HG02840 (cell line): ENCODE measurements at regions not wholly inside any gene's neighbourhood (a gene's known extent, or its start where the extent isn't known, plus 50 kb on each side); places are given as distances from the start of the nearest gene placed in this dataset.

Experiments
- ATAC-seq: cut with Tn5 transposase; IDR thresholded peaks from one replicate; pipeline ENCODE4 v1.9.1; 2021; ENCODE audit warnings: mild to moderate bottlenecking, moderate library complexity, moderate number of reproducible peaks; ENCODE audit not compliant: unreplicated experiment, low FRiP score

DNA sequence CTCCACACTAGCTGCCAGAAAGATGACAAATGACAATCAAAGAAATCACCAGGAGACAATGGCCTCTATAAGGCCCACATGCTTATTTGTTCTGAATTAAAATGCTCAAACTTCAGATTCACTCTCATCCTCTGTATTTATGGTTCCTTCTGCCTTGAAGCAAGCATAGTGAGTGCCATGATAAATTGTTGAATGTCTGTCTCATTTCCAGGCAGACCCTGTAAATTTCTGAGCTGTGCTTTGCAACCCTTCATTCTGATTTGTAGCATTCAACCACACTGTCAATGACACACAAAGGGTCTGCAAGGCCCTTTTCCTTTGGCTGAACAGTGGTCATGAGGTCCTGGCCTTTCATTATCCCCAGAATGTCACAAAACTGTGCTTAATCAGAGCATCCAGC, 506.6 kb upstream of the GHITM start:
- no peak for ATAC-seq

DNA sequence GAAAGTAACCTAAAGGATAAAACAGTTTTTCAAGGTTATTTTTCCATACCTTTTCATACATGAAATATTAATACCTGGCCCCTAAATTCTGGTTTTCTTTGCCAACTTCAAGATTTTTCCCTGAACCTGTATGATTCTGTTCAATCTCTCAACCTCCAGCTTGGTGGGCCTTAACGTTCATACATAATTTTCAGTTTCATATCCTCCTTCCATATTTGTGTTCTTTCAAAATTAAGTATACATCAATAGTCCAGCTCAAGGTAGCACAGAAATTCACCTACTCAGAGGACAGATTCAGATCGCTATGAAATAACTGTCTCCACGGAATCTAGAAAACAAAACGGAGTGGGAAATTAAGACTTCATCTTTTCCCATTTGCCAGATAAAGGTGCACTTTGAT, 505.8 kb upstream of the GHITM start:
- ATAC-seq: no peak

GRCh38 chr10:83636826-83637225, 502.5 kb upstream of the GHITM start:
- no peak for ATAC-seq

GRCh38 chr10:83647526-83647925, 491.8 kb upstream of the GHITM start:
- ATAC-seq: no peak

DNA sequence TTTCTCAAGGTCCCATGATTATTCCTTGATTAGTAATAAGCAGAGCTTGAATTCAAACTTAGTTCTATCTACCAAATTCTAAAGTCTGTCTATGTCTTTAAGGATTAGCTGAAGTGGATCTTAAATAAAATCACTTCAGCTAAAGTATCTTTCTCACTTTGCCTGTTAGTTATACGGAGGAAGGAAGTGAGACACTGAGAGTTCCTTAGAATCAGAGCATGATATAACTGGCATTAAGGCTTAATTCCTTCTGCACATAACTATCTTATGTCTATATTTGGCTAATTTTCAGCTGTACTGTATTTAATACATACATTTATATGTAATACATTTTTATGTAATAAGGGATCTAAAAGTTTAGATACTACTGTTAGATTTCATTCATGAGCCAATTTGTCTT, 491.1 kb upstream of the GHITM start:
- no peak for ATAC-seq

DNA sequence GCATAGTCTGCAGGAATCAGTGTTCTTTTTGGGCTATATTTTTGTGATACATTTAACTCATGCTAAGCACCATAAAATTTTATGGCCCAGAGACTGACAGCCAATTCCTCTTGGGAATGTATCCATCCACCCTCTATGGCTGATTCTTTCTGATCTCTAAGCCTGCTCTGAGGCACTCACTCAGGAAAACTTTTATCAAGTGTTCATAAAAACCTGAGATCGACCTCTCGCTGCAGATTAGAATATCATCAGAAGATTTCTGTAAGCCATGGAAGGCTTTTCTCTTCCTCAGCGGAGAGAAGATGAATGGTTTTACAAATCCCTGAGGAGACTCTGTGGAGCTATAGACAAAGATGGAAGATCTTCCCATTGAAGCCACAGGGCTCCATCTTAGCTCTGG, 489.8 kb upstream of the GHITM start:
- no peak for ATAC-seq

DNA sequence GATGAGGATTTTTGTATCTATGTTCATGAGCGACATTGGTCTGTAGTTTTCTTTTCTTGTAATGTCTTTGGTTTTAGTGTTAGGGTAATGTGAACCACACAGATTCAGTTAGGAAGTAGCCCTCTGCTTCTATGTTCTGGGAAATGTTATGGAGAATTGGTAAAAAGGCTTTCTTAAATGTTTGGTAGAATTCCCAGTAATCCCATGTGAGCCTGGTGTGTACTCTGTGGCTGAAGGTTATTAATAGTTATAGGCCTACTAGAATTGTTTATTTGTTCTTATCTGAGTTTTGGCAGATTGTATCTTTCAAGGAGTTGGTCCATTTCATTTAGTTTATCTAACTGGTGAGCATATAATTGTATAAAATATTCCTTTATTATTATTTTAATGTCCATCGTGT, 484.6 kb upstream of the GHITM start:
- no peak for ATAC-seq

DNA sequence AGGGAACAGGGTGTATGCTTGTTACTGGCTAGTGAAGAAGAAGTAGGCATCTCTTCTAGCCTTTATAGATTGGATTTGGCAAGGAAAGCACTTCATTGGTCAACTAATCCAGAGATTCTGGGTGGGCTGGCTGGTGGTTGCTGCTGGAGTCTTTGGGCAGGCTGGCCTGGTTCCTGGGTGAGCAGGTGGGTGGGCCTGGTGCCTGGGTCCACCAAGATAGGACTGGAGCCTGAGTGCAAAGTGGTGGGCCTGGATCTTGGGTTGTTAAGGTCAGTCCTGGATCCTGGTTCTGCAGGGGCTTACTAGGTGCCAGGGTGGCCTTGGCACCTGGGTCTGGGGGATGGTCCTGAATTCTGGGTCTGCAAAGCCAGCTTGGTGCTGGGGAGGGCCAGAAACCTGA, 482.4 kb upstream of the GHITM start:
- no peak for ATAC-seq

GRCh38 chr10:83657487-83657886, 481.8 kb upstream of the GHITM start:
- ATAC-seq: no peak

DNA sequence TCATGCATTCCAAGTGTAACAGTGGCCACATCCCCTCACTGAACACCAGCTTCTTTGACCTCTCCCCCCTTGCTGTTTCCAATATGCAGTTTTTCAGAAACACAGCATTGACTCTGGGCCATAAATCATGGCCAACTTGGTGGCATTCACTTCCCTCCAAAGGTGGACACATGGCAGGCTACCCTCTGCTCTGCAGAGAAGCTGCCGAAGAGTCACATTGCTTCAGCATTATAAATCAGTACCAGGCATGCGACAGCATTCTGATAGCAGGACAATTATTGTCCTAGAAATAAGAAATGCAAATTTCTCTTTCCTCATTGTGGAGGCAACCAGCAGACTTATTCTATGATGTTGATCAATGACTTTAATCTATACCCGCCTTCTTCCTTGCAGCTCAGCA, 475.4 kb upstream of the GHITM start:
- no peak for ATAC-seq

DNA sequence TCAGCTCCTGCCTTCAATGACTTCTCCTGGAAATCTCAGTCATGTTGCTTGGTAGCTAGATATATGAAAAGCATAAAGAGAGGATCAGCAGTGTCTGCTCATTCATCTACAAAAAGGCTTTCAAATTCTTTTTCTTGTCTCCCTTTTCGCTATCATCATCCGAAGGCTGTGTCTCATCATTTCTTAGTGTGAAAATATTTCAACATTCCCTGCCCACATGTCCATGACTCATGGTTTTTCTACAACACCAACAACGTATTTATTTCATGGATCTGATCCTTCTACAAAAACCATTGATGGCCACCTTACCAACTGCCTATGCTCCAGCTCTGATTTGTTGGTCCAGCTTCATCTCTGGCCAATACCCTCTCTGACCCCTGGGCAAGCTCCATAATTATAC, 472.5 kb upstream of the GHITM start:
- ATAC-seq: no peak

- ATAC-seq: no peak
Measured at GRCh38 chr10:83667594-83667993, 471.7 kb upstream of the GHITM start.

- ATAC-seq: no peak
Measured at GRCh38 chr10:83673316-83673715, 466.0 kb upstream of the GHITM start.

DNA sequence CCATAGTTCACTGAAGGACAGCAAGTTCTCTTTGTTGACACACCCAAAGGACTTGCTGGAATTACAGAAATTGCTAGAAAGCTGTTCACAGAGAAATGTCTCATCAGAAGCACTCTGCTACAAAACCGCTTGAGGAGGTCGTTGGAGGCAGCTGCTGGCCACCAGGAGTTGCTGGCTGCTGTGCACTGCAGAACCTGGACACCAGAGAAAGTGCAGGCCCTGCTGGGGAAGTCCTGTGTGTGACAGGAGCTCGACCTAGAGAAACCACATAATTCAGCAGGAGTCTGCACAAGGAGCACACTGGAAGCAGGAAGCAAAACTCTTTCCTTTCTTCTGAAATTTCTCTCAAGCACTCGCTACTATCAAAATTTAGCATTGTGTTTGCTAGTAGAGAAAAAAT, 461.5 kb upstream of the GHITM start:
- ATAC-seq: no peak

- no peak for ATAC-seq
Measured at GRCh38 chr10:83678850-83679249, 460.5 kb upstream of the GHITM start.

GRCh38 chr10:83680470-83680891, 458.8 kb upstream of the GHITM start:
- ATAC-seq: peak; percentile 97

GRCh38 chr10:83682414-83682813, 456.9 kb upstream of the GHITM start:
- no peak for ATAC-seq

GRCh38 chr10:83685458-83685857, 453.9 kb upstream of the GHITM start:
- no peak for ATAC-seq

GRCh38 chr10:83691791-83692596, 447.3 kb upstream of the GHITM start:
- ATAC-seq: no peak

GRCh38 chr10:83698899-83699298, 440.4 kb upstream of the GHITM start:
- ATAC-seq: no peak

GRCh38 chr10:83701799-83702198, 437.5 kb upstream of the GHITM start:
- no peak for ATAC-seq

GRCh38 chr10:83702731-83703130, 436.6 kb upstream of the GHITM start:
- ATAC-seq: no peak

DNA sequence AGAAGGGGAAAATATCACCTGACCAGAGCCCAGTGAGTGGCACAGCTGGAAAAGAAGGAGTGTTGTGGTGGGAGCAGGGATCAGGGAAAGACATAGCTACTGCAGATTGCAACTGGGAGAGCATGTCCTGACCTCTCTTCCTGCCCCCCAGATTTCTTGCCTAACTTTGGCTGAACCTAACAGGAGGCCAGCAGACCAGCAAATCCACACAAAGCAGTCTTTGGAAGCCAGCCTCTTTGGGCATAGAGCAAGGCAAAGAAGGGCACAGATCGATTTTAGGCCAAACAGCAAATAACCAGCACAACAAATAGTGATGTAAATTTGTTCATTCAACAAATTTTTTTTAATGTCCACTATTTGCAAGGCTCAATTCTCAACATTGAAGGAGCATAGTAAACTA, 433.2 kb upstream of the GHITM start:
- ATAC-seq: no peak
